GM18870 (cell line): ENCODE measurements at regions not wholly inside any gene's neighbourhood (a gene's known extent, or its start where the extent isn't known, plus 50 kb on each side); places are given as distances from the start of the nearest gene placed in this dataset.

Experiments used
- ATAC-seq: cut with Tn5 transposase; IDR thresholded peaks from one replicate; pipeline ENCODE4 v1.9.1; 2021; ENCODE audit warnings: moderate library complexity; ENCODE audit not compliant: unreplicated experiment

GRCh38 chr1:208510192-208510952, 266.2 kb upstream of the PLXNA2 start:
- no peak for ATAC-seq

- ATAC-seq: no peak
Observed at GRCh38 chr1:208511242-208511860, 267.2 kb upstream of the PLXNA2 start.

- no peak for ATAC-seq
Observed at GRCh38 chr1:208513799-208514198, 269.6 kb upstream of the PLXNA2 start.

- no peak for ATAC-seq
Observed at GRCh38 chr1:208515129-208515528, 270.9 kb upstream of the PLXNA2 start.

GRCh38 chr1:208516780-208517179, 272.6 kb upstream of the PLXNA2 start:
- ATAC-seq: no peak

GRCh38 chr1:208520438-208521099, 276.4 kb upstream of the PLXNA2 start:
- no peak for ATAC-seq

- no peak for ATAC-seq
Observed at GRCh38 chr1:208521534-208521933, 277.4 kb upstream of the PLXNA2 start.

- ATAC-seq: no peak
Observed at GRCh38 chr1:208523007-208523406, 278.8 kb upstream of the PLXNA2 start.

GRCh38 chr1:208524376-208524775, 280.2 kb upstream of the PLXNA2 start:
- no peak for ATAC-seq

- ATAC-seq: no peak
Observed at GRCh38 chr1:208524925-208525324, 280.7 kb upstream of the PLXNA2 start.

- no peak for ATAC-seq
Observed at GRCh38 chr1:208525417-208525816, 281.2 kb upstream of the PLXNA2 start.

GRCh38 chr1:208526613-208527125, 282.5 kb upstream of the PLXNA2 start:
- ATAC-seq: no peak

GRCh38 chr1:208527156-208527555, 283.0 kb upstream of the PLXNA2 start:
- ATAC-seq: no peak

GRCh38 chr1:208528578-208529240, 284.5 kb upstream of the PLXNA2 start:
- ATAC-seq: no peak

- ATAC-seq: no peak
Observed at GRCh38 chr1:208531003-208531750, 287.0 kb upstream of the PLXNA2 start.

GRCh38 chr1:208533746-208534598, 289.8 kb upstream of the PLXNA2 start:
- ATAC-seq: no peak

GRCh38 chr1:208534599-208534897, 290.4 kb upstream of the PLXNA2 start:
- ATAC-seq: no peak

GRCh38 chr1:208534979-208535378, 290.8 kb upstream of the PLXNA2 start:
- no peak for ATAC-seq

GRCh38 chr1:208535511-208535910, 291.3 kb upstream of the PLXNA2 start:
- no peak for ATAC-seq

- no peak for ATAC-seq
Observed at GRCh38 chr1:208536212-208536611, 292.0 kb upstream of the PLXNA2 start.
